ENCODE measurements at regions not wholly inside any gene's neighbourhood (a gene's known extent, or its start where the extent isn't known, plus 50 kb on each side); places are given as distances from the start of the nearest gene placed in this dataset.

- WGBS (ENCODE audit: missing lambda C conversion rate) = 41% methylated on average over 2 of the region's 2 CpGs
- POLR2A ChIA-PET = interaction anchor here (0.7 kb wide), 1 partner anchor 36 kb away, joined by 3 read pairs; no protein-coding TSS in a partner anchor
- ATAC-seq = no peak
- no peak overlapping the region for H3K27ac ChIP-seq
- CTCF ChIA-PET = interaction anchor here (0.6 to 1.0 kb wide), 3 partner anchors 71 to 286 kb away, joined by 3 to 4 read pairs (median 4); no protein-coding TSS in a partner anchor
- no peak for TF ChIP-seq MAFK (IDR thresholded peaks at IDR 0.05; ENCODE audit: partially characterized antibody)
- no peak for TF ChIP-seq ESRRA (IDR thresholded peaks at IDR 0.05; ENCODE audit: borderline replicate concordance, low read length)
- TF ChIP-seq PBX3 (IDR thresholded peaks at IDR 0.05) = no peak
- no peak for TF ChIP-seq EHMT2 (IDR thresholded peaks at IDR 0.05; ENCODE audit: low read depth)
- TF ChIP-seq CTCF (IDR thresholded peaks at IDR 0.05) = no peak
- TF ChIP-seq RFX5 (IDR thresholded peaks at IDR 0.05) = no peak
- no peak for TF ChIP-seq CBX2 (IDR thresholded peaks at IDR 0.05; ENCODE audit: borderline replicate concordance, low read depth)
- no peak for TF ChIP-seq KDM5A (IDR thresholded peaks at IDR 0.05)
- no peak for TF ChIP-seq ZSCAN20 (CRISPR knock-in tag; IDR thresholded peaks at IDR 0.05)
- TF ChIP-seq FOSB (CRISPR knock-in tag; IDR thresholded peaks at IDR 0.05) = no peak
- TF ChIP-seq E2F6 (IDR thresholded peaks at IDR 0.05; ENCODE audit: borderline replicate concordance, low read depth) = no peak
- TF ChIP-seq POLR2A (IDR thresholded peaks at IDR 0.05; ENCODE audit: low read length) = no peak
- TF ChIP-seq ZNF302 (CRISPR knock-in tag; IDR thresholded peaks at IDR 0.05) = no peak
- TF ChIP-seq POLR2AphosphoS2 (conservative IDR thresholded peaks at IDR 0.05; ENCODE audit: low read length) = no peak
- no peak for TF ChIP-seq HOXA7 (CRISPR knock-in tag; IDR thresholded peaks at IDR 0.05)
- no peak for TF ChIP-seq PHF8 (IDR thresholded peaks at IDR 0.05; ENCODE audit: borderline replicate concordance, low read depth)
- FAIRE-seq = no peak
- H3K9me3 ChIP-seq = no peaks in the 10 kb centered on the region
- H3K4me2 ChIP-seq = no peak overlapping the region
- H3K4me1 ChIP-seq = no peaks in the 10 kb centered on the region
- DNase-seq (ENCODE audit: low read depth in 1 of 2, low spot score in 1 of 2) = no peak
- no peak overlapping the region for H3K4me3 ChIP-seq
Measured at GRCh38 chr10:125411724-125412123, 251.4 kb upstream of the CTBP2 start.

- CTCF ChIA-PET = interaction anchor here (1.3 kb wide), 1 partner anchor 10 kb away, joined by 3 read pairs; no protein-coding TSS in a partner anchor
- H3K4me2 ChIP-seq = no peak overlapping the region
- ATAC-seq (no peak; a peak in 1 of 6 replicates), DNase-seq (ENCODE audit: low read depth in 1 of 2, low spot score in 1 of 2) (no peak), FAIRE-seq (no peak)
- no peak overlapping the region for H3K27ac ChIP-seq
- H3K9me3 ChIP-seq = no peaks in the 10 kb centered on the region
- 10% methylated on average over 5 of the region's 5 CpGs for WGBS (ENCODE audit: missing lambda C conversion rate)
- H3K4me3 ChIP-seq = no peak overlapping the region
- POLR2A ChIA-PET = no interaction called here
- TF ChIP-seq MAZ (IDR thresholded peaks at IDR 0.05; ENCODE audit: borderline replicate concordance, low read depth, low read length) = no peak
- TF ChIP-seq HDAC2 (IDR thresholded peaks at IDR 0.05) = no peak
- TF ChIP-seq NPAS2 (CRISPR knock-in tag; IDR thresholded peaks at IDR 0.05; ENCODE audit: borderline replicate concordance) = no peak
- no peak for TF ChIP-seq JUN (IDR thresholded peaks at IDR 0.05)
- no peak for TF ChIP-seq TP53 (CRISPR knock-in tag; IDR thresholded peaks at IDR 0.05)
- no peak for TF ChIP-seq RCOR1 (IDR thresholded peaks at IDR 0.05; ENCODE audit: low read depth, low read length)
- TF ChIP-seq ZFP36 (IDR thresholded peaks at IDR 0.05; ENCODE audit: borderline replicate concordance, partially characterized antibody) = no peak
- no peak for TF ChIP-seq EHF (CRISPR knock-in tag; IDR thresholded peaks at IDR 0.05)
- no peak for TF ChIP-seq HOXB5 (CRISPR knock-in tag; IDR thresholded peaks at IDR 0.05)
- TF ChIP-seq RARB (CRISPR knock-in tag; IDR thresholded peaks at IDR 0.05) = no peak
- no peak for TF ChIP-seq GATA3 (IDR thresholded peaks at IDR 0.05; ENCODE audit: borderline replicate concordance)
- TF ChIP-seq HEYL (CRISPR knock-in tag; IDR thresholded peaks at IDR 0.05) = no peak
- no peak for TF ChIP-seq EP300 (IDR thresholded peaks at IDR 0.05)
- no peak for TF ChIP-seq CBX8 (IDR thresholded peaks at IDR 0.05)
- no peak for TF ChIP-seq NFE2L2 (conservative IDR thresholded peaks at IDR 0.05; ENCODE audit: low read length)
- no peak for TF ChIP-seq SREBF2 (IDR thresholded peaks at IDR 0.05)
- no peak for TF ChIP-seq ESRRA (IDR thresholded peaks at IDR 0.05; ENCODE audit: borderline replicate concordance, low read length)
- no peaks in the 10 kb centered on the region for H3K4me1 ChIP-seq
Measured at GRCh38 chr10:125409756-125410155, 249.4 kb upstream of the CTBP2 start.

Measured in A549 (cell line).